ENCODE measurements at regions not wholly inside any gene's neighbourhood (a gene's known extent, or its start where the extent isn't known, plus 50 kb on each side); places are given as distances from the start of the nearest gene placed in this dataset.
A peak's percentile ranks its signal among the peaks of the same experiment; 100 is the strongest.

GRCh38 chr3:144264350-144264749, 292.7 kb downstream of the DIPK2A start:
- H3K9ac ChIP-seq (ENCODE audit: insufficient read depth, low read length): no peak overlapping the region
- no peak overlapping the region for H3K4me3 ChIP-seq (replicated peaks in 1 of 4; ENCODE audit: control extremely low read depth in 1 of 4, insufficient read depth in 1 of 4, low read depth in 3 of 4, low read length in 4 of 4)
- H3K27ac ChIP-seq (ENCODE audit: insufficient read depth, low read length): no peak overlapping the region
- no peak for DNase-seq (ENCODE audit: low read depth in 2 of 2)
- no peak overlapping the region for H2AFZ ChIP-seq (ENCODE audit: low read length)
- H3K79me2 ChIP-seq (ENCODE audit: control insufficient read depth, insufficient read depth, low read length): no peaks in the 10 kb centered on the region
- TF ChIP-seq EZH2 (IDR thresholded peaks at IDR 0.05; ENCODE audit: low read length, missing control alignments): no peak
- TF ChIP-seq, protein P1, sequence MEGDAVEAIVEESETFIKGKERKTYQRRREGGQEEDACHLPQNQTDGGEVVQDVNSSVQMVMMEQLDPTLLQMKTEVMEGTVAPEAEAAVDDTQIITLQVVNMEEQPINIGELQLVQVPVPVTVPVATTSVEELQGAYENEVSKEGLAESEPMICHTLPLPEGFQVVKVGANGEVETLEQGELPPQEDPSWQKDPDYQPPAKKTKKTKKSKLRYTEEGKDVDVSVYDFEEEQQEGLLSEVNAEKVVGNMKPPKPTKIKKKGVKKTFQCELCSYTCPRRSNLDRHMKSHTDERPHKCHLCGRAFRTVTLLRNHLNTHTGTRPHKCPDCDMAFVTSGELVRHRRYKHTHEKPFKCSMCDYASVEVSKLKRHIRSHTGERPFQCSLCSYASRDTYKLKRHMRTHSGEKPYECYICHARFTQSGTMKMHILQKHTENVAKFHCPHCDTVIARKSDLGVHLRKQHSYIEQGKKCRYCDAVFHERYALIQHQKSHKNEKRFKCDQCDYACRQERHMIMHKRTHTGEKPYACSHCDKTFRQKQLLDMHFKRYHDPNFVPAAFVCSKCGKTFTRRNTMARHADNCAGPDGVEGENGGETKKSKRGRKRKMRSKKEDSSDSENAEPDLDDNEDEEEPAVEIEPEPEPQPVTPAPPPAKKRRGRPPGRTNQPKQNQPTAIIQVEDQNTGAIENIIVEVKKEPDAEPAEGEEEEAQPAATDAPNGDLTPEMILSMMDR (conservative IDR thresholded peaks at IDR 0.05 in 1 of 2, IDR thresholded peaks at IDR 0.05 in 1 of 2; ENCODE audit: low read depth in 1 of 2, low read length in 2 of 2): no peak
- H3K4me1 ChIP-seq (ENCODE audit: control insufficient read depth, extremely low read depth, insufficient read depth, low read length): no peaks in the 10 kb centered on the region
- H3K36me3 ChIP-seq (ENCODE audit: control insufficient read depth, insufficient read depth, low read length): no peaks in the 10 kb centered on the region
- no peaks in the 10 kb centered on the region for H3K9me3 ChIP-seq (ENCODE audit: control insufficient read depth, insufficient read depth, low read depth, low read length)
- no peaks in the 10 kb centered on the region for H3K27me3 ChIP-seq (ENCODE audit: control insufficient read depth, insufficient read depth, low read length)
- H4K20me1 ChIP-seq (ENCODE audit: control insufficient read depth, extremely low read depth, insufficient read depth, low read length): no peaks in the 10 kb centered on the region
- H3K4me2 ChIP-seq (ENCODE audit: extremely low read depth, insufficient read depth, low read length): no peak overlapping the region

DNA sequence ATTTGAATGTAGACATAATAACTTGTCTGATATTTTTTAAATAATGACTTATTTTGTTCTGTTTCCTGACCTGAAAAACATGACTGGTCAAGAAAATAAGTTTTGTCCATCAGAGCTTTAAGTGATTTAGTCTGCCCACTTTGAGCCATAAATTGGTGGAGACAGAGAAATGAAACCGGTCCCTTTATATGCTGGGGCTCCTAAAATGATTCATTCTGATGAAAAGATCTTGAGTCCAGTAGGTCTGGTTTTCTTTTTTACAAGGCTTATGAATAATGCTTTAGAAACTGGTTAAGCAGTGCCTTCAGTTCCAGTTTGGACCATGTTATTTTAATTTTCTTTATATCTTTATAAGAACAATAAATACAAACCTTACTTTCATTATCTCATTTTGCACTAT, 293.2 kb downstream of the DIPK2A start:
- no peaks in the 10 kb centered on the region for H3K27me3 ChIP-seq (ENCODE audit: control insufficient read depth, insufficient read depth, low read length)
- H3K4me3 ChIP-seq (replicated peaks in 1 of 4; ENCODE audit: control extremely low read depth in 1 of 4, insufficient read depth in 1 of 4, low read depth in 3 of 4, low read length in 4 of 4): no peak overlapping the region
- no peak for DNase-seq (ENCODE audit: low read depth in 2 of 2)
- no peak overlapping the region for H2AFZ ChIP-seq (ENCODE audit: low read length)
- no peaks in the 10 kb centered on the region for H4K20me1 ChIP-seq (ENCODE audit: control insufficient read depth, extremely low read depth, insufficient read depth, low read length)
- no peaks in the 10 kb centered on the region for H3K36me3 ChIP-seq (ENCODE audit: control insufficient read depth, insufficient read depth, low read length)
- H3K4me2 ChIP-seq (ENCODE audit: extremely low read depth, insufficient read depth, low read length): no peak overlapping the region
- H3K9me3 ChIP-seq (ENCODE audit: control insufficient read depth, insufficient read depth, low read depth, low read length): no peaks in the 10 kb centered on the region
- TF ChIP-seq, protein P1 (conservative IDR thresholded peaks at IDR 0.05 in 1 of 2, IDR thresholded peaks at IDR 0.05 in 1 of 2; ENCODE audit: low read depth in 1 of 2, low read length in 2 of 2): no peak
- no peak for TF ChIP-seq EZH2 (IDR thresholded peaks at IDR 0.05; ENCODE audit: low read length, missing control alignments)
- no peak overlapping the region for H3K9ac ChIP-seq (ENCODE audit: insufficient read depth, low read length)
- no peaks in the 10 kb centered on the region for H3K79me2 ChIP-seq (ENCODE audit: control insufficient read depth, insufficient read depth, low read length)
- H3K27ac ChIP-seq (ENCODE audit: insufficient read depth, low read length): no peak overlapping the region
- H3K4me1 ChIP-seq (ENCODE audit: control insufficient read depth, extremely low read depth, insufficient read depth, low read length): no peaks in the 10 kb centered on the region

DNA sequence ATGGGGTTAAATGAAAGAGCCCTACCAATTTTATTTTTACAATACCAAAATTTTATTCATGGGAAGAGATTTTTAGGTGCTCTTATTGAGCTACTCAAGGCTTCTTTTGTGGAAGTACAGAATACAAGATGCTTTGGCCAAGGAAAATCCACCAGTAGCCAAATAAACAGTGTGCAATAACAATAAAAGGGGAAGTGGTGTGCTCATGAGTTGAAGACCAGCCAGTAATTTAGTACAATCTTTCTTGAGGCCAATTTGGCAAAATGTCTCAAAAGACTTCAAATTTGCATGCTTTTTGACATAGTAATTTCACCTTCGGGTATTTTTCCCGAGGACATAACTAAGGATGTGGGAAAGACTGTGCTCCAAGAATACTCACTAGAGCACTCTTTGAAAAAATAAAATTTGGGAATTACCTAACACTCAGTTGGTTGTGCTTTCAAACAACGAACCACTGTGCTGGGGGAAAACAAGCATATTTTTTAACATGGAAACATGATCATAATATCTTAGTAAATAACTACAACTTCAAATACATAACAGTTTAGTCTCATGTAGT, 294.0 kb downstream of the DIPK2A start:
- H3K79me2 ChIP-seq (ENCODE audit: control insufficient read depth, insufficient read depth, low read length): no peaks in the 10 kb centered on the region
- H2AFZ ChIP-seq (ENCODE audit: low read length): no peak overlapping the region
- peak; percentile 7 to 45 for DNase-seq (ENCODE audit: low read depth in 2 of 2)
- H3K27ac ChIP-seq (ENCODE audit: insufficient read depth, low read length): no peak overlapping the region
- H3K9me3 ChIP-seq (ENCODE audit: control insufficient read depth, insufficient read depth, low read depth, low read length): no peaks in the 10 kb centered on the region
- H3K4me2 ChIP-seq (ENCODE audit: extremely low read depth, insufficient read depth, low read length): no peak overlapping the region
- TF ChIP-seq, protein P1 (conservative IDR thresholded peaks at IDR 0.05 in 1 of 2, IDR thresholded peaks at IDR 0.05 in 1 of 2; ENCODE audit: low read depth in 1 of 2, low read length in 2 of 2): no peak
- no peak for TF ChIP-seq EZH2 (IDR thresholded peaks at IDR 0.05; ENCODE audit: low read length, missing control alignments)
- H3K4me3 ChIP-seq (replicated peaks in 1 of 4; ENCODE audit: control extremely low read depth in 1 of 4, insufficient read depth in 1 of 4, low read depth in 3 of 4, low read length in 4 of 4): no peak overlapping the region
- H3K27me3 ChIP-seq (ENCODE audit: control insufficient read depth, insufficient read depth, low read length): no peaks in the 10 kb centered on the region
- H4K20me1 ChIP-seq (ENCODE audit: control insufficient read depth, extremely low read depth, insufficient read depth, low read length): no peaks in the 10 kb centered on the region
- no peaks in the 10 kb centered on the region for H3K4me1 ChIP-seq (ENCODE audit: control insufficient read depth, extremely low read depth, insufficient read depth, low read length)
- no peak overlapping the region for H3K9ac ChIP-seq (ENCODE audit: insufficient read depth, low read length)
- H3K36me3 ChIP-seq (ENCODE audit: control insufficient read depth, insufficient read depth, low read length): no peaks in the 10 kb centered on the region
